NCI-H2171 (cell line): ENCODE measurements at regions not wholly inside any gene's neighbourhood (a gene's known extent, or its start where the extent isn't known, plus 50 kb on each side); places are given as distances from the start of the nearest gene placed in this dataset.
"Not testable (repeated sequence)": the region's sequence is repeated elsewhere in the genome, so short reads cannot be mapped to it uniquely, and the experiment has no call there.

Experiments used
- DNase-seq: peaks from one replicate; lab custom pipeline; 2025; lab: John Stamatoyannopoulos, UW

GRCh38 chr17:18546514-18547398, 70.2 kb downstream of the LGALS9C start:
- not testable (repeated sequence) for DNase-seq

GRCh38 chr17:18557086-18557485, 80.5 kb downstream of the LGALS9C start:
- not testable (repeated sequence) for DNase-seq

GRCh38 chr17:18563381-18564098, 80.7 kb downstream of the TBC1D28 start:
- not testable (repeated sequence) for DNase-seq

GRCh38 chr17:18564099-18564448, 80.1 kb downstream of the TBC1D28 start:
- DNase-seq = peak; percentile 16

- peak; percentile 18 for DNase-seq
These were observed 75.8 kb downstream of the TBC1D28 start for GRCh38 chr17:18568108-18568995.

- peak; percentile 36 for DNase-seq
These were observed 74.7 kb downstream of the TBC1D28 start for GRCh38 chr17:18569489-18569913.

GRCh38 chr17:18572536-18572935, 71.7 kb downstream of the TBC1D28 start:
- not testable (repeated sequence) for DNase-seq

- DNase-seq = not testable (repeated sequence)
These were observed 70.1 kb downstream of the TBC1D28 start for GRCh38 chr17:18574137-18574536.
